ENCODE measurements at regions not wholly inside any gene's neighbourhood (a gene's known extent, or its start where the extent isn't known, plus 50 kb on each side); places are given as distances from the start of the nearest gene placed in this dataset.

DNA sequence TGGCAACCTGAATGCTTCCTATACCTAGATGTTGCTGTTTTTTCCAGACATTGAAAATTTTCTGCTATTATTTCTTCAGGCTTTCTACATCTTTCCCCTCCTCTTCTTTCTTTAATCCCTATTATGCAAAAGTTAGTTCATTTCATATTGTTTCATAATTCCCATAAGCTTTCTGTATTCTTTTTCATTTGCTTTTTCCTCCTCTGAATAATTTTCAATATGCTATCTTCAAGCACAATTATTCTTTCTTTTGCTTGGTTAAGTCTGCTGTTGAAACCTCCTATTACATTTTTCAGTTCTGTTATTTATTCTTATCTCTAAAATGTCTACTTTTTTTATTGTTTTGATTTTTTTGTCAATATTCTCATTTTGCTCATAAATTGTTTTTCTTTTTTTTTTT lies 947.1 kb upstream of the MIR17HG start:
- H3K36me3 ChIP-seq (ENCODE audit: insufficient read depth, low read length), result no peaks in the 10 kb centered on the region
- no peaks in the 10 kb centered on the region for H3K27me3 ChIP-seq (ENCODE audit: insufficient read depth, low read length)
- H3K27ac ChIP-seq (ENCODE audit: low read depth, low read length), result no peak overlapping the region
- H3K9me3 ChIP-seq (ENCODE audit: low read depth, low read length), result no peaks in the 10 kb centered on the region
- H3K4me1 ChIP-seq (ENCODE audit: insufficient read depth, low read length), result no peaks in the 10 kb centered on the region
- H3K4me3 ChIP-seq (ENCODE audit: insufficient read depth, low read length), result no peak overlapping the region
- H2AFZ ChIP-seq (ENCODE audit: low read length), result no peak overlapping the region
- no peak for TF ChIP-seq CTCF (IDR thresholded peaks at IDR 0.05; ENCODE audit: extremely low read depth, low read depth, low read length)
- DNase-seq (ENCODE audit: insufficient read length, low spot score, missing footprints), result no peak
- H3K79me2 ChIP-seq (ENCODE audit: insufficient read depth, low read length), result no peaks in the 10 kb centered on the region
- no peaks in the 10 kb centered on the region for H4K20me1 ChIP-seq (ENCODE audit: insufficient read depth, low read length)
- H3K4me2 ChIP-seq (ENCODE audit: insufficient read depth, low read length), result no peak overlapping the region

DNA sequence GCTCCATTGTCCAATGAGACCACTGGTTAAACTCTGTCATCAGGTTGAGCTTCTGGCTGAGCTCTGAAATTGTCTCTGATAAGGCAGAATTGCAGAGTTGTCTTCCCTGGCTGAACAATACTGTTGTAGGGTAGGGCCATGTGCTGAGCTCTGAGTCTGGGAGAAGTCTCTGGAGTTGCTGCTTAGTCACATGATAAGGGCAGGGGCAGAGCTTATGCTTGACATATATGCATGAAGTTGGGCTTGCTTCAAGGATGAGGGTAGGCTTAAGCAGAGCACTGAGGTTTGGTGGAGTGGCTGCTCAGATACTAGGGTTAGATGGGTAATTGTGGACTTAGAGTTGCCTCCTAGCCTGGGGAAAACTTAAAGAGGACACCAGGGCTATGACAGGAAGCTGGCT lies 946.3 kb upstream of the MIR17HG start:
- H3K4me3 ChIP-seq (ENCODE audit: insufficient read depth, low read length), result no peak overlapping the region
- H3K4me1 ChIP-seq (ENCODE audit: insufficient read depth, low read length), result no peaks in the 10 kb centered on the region
- no peak overlapping the region for H3K27ac ChIP-seq (ENCODE audit: low read depth, low read length)
- H3K4me2 ChIP-seq (ENCODE audit: insufficient read depth, low read length), result no peak overlapping the region
- no peaks in the 10 kb centered on the region for H3K9me3 ChIP-seq (ENCODE audit: low read depth, low read length)
- H2AFZ ChIP-seq (ENCODE audit: low read length), result no peak overlapping the region
- H4K20me1 ChIP-seq (ENCODE audit: insufficient read depth, low read length), result no peaks in the 10 kb centered on the region
- H3K27me3 ChIP-seq (ENCODE audit: insufficient read depth, low read length), result no peaks in the 10 kb centered on the region
- no peak for DNase-seq (ENCODE audit: insufficient read length, low spot score, missing footprints)
- no peaks in the 10 kb centered on the region for H3K79me2 ChIP-seq (ENCODE audit: insufficient read depth, low read length)
- no peaks in the 10 kb centered on the region for H3K36me3 ChIP-seq (ENCODE audit: insufficient read depth, low read length)
- no peak for TF ChIP-seq CTCF (IDR thresholded peaks at IDR 0.05; ENCODE audit: extremely low read depth, low read depth, low read length)

GRCh38 chr13:90402102-90402501 lies 945.4 kb upstream of the MIR17HG start:
- no peaks in the 10 kb centered on the region for H3K9me3 ChIP-seq (ENCODE audit: low read depth, low read length)
- H3K27ac ChIP-seq (ENCODE audit: low read depth, low read length), result no peak overlapping the region
- no peak for DNase-seq (ENCODE audit: insufficient read length, low spot score, missing footprints)

DNA sequence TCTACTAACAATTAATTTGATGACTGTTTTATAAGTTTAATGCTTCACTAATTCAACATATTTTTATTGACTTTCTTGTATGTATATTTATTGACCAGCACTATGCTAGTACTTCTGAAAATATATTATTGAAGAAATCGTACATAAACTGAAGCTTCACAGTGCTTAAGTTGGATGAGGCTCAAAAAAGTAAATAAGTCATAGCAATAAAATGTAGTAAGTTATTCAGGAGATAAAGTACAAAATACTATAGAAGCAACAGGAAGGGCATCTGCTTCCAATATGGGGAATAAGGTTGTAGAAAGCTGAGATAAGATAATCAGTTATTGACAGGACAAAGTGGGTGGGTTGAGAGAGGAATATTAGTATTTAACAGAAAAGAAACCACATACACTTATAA lies 944.9 kb upstream of the MIR17HG start:
- TF ChIP-seq CTCF (IDR thresholded peaks at IDR 0.05; ENCODE audit: extremely low read depth, low read depth, low read length), result no peak
- no peaks in the 10 kb centered on the region for H3K36me3 ChIP-seq (ENCODE audit: insufficient read depth, low read length)
- H2AFZ ChIP-seq (ENCODE audit: low read length), result no peak overlapping the region
- H4K20me1 ChIP-seq (ENCODE audit: insufficient read depth, low read length), result no peaks in the 10 kb centered on the region
- no peaks in the 10 kb centered on the region for H3K79me2 ChIP-seq (ENCODE audit: insufficient read depth, low read length)
- no peak overlapping the region for H3K4me3 ChIP-seq (ENCODE audit: insufficient read depth, low read length)
- DNase-seq (ENCODE audit: insufficient read length, low spot score, missing footprints), result no peak
- no peaks in the 10 kb centered on the region for H3K9me3 ChIP-seq (ENCODE audit: low read depth, low read length)
- no peak overlapping the region for H3K27ac ChIP-seq (ENCODE audit: low read depth, low read length)
- no peaks in the 10 kb centered on the region for H3K4me1 ChIP-seq (ENCODE audit: insufficient read depth, low read length)
- H3K4me2 ChIP-seq (ENCODE audit: insufficient read depth, low read length), result no peak overlapping the region
- no peaks in the 10 kb centered on the region for H3K27me3 ChIP-seq (ENCODE audit: insufficient read depth, low read length)

More at GRCh38 chr13:90402102-90402501, 945.4 kb upstream of the MIR17HG start:
- no peaks in the 10 kb centered on the region for H3K4me1 ChIP-seq (ENCODE audit: insufficient read depth, low read length)
- H3K4me3 ChIP-seq (ENCODE audit: insufficient read depth, low read length), result no peak overlapping the region
- H4K20me1 ChIP-seq (ENCODE audit: insufficient read depth, low read length), result no peaks in the 10 kb centered on the region
- H3K36me3 ChIP-seq (ENCODE audit: insufficient read depth, low read length), result no peaks in the 10 kb centered on the region
- H3K79me2 ChIP-seq (ENCODE audit: insufficient read depth, low read length), result no peaks in the 10 kb centered on the region
- H3K27me3 ChIP-seq (ENCODE audit: insufficient read depth, low read length), result no peaks in the 10 kb centered on the region
- no peak overlapping the region for H3K4me2 ChIP-seq (ENCODE audit: insufficient read depth, low read length)
- TF ChIP-seq CTCF (IDR thresholded peaks at IDR 0.05; ENCODE audit: extremely low read depth, low read depth, low read length), result no peak
- H2AFZ ChIP-seq (ENCODE audit: low read length), result no peak overlapping the region

All from osteoblast (primary cell).